ENCODE measurements at regions not wholly inside any gene's neighbourhood (a gene's known extent, or its start where the extent isn't known, plus 50 kb on each side); places are given as distances from the start of the nearest gene placed in this dataset.

DNA sequence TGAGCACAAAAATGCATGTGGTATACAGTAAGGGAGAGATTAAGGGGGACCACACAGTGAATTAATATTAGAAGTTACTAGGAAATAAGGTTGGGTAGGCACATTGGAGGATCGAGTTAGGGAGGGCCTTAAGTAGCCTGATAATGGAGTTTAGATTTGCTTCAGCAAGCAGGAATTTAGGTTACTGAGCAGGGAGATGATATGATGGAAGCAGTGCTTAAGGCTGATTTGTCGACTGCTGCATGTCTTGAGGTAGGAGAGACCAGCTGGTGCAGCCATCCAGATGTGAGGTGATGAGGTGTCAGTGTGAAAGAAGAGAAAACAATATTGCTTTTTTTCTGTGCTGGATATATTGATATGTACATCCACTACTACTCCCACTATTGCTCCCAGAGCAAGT is 55.2 kb upstream of the ACTBL2 start:
- TF ChIP-seq POLR2AphosphoS5 (IDR thresholded peaks at IDR 0.05) (no peak), POLR2A (IDR thresholded peaks at IDR 0.05) (no peak)
- TF ChIP-seq, protein P1, sequence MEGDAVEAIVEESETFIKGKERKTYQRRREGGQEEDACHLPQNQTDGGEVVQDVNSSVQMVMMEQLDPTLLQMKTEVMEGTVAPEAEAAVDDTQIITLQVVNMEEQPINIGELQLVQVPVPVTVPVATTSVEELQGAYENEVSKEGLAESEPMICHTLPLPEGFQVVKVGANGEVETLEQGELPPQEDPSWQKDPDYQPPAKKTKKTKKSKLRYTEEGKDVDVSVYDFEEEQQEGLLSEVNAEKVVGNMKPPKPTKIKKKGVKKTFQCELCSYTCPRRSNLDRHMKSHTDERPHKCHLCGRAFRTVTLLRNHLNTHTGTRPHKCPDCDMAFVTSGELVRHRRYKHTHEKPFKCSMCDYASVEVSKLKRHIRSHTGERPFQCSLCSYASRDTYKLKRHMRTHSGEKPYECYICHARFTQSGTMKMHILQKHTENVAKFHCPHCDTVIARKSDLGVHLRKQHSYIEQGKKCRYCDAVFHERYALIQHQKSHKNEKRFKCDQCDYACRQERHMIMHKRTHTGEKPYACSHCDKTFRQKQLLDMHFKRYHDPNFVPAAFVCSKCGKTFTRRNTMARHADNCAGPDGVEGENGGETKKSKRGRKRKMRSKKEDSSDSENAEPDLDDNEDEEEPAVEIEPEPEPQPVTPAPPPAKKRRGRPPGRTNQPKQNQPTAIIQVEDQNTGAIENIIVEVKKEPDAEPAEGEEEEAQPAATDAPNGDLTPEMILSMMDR (IDR thresholded peaks at IDR 0.05): no peak
- intact Hi-C loops (cut with DNase I; ENCODE audit: low total_unique reads): no loop called here
- no peak for DNase-seq (ENCODE audit: low spot score in 2 of 2)

DNA sequence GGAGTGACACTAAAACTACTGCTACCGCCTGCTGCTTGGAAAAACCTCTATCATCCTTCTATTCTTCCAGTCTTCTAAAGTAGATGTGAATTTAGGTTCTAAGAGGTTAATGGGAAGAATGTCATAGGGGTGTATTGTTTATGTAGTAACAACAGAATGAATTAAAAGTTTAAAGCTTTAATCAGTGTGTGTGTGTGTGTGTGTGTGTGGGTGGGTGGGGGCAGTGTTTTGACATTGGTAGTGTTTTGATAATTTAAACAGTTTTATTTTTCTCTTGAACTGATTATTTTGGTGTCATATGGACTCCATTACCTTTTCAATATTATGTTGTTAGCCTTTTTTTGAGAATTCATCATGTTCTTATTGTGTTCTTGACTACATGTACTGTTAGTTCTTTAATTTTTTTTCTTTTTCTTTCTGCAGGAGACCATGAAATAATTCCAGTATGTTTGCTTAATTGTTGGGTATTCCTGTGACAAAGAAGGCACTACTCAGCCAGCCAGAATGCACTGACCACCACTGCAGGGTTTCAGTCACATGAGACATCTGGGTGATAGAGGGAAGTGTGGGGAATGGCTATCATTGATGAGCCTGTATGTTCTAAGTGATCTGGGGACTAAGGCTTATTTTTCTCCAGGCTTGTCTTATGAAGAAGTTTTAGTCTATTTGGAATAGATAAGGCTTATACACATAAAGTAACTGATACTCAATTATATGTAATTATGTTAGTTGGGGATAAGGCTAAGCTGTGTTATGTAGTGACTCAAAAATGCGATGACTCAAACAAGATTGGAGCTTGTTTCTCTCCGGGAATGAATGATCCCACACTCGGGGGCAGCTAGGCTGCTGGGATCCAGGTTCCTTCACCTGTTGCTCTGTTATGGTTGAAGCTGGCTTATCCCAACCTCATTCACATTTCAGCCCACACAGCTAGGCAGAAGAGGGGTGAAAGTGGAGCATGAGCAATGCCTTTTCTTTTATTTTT is 50.2 kb upstream of the ACTBL2 start:
- intact Hi-C loops (cut with DNase I; ENCODE audit: low total_unique reads): no loop called here
- no peaks in the 10 kb centered on the region for H3K36me3 ChIP-seq
- H3K27me3 ChIP-seq: no peaks in the 10 kb centered on the region
- H3K27ac ChIP-seq: no peak overlapping the region
- no peak for DNase-seq (ENCODE audit: low spot score in 2 of 2)
- no peak overlapping the region for H3K4me3 ChIP-seq
- H3K4me1 ChIP-seq: no peaks in the 10 kb centered on the region
- no peaks in the 10 kb centered on the region for H3K9me3 ChIP-seq
- TF ChIP-seq POLR2AphosphoS5 (IDR thresholded peaks at IDR 0.05) (no peak), POLR2A (IDR thresholded peaks at IDR 0.05) (no peak)
- TF ChIP-seq, protein P1 (IDR thresholded peaks at IDR 0.05): no peak

More for the DNA sequence above, 55.2 kb upstream of the ACTBL2 start:
- H3K27me3 ChIP-seq: no peaks in the 10 kb centered on the region
- no peaks in the 10 kb centered on the region for H3K36me3 ChIP-seq
- no peaks in the 10 kb centered on the region for H3K4me1 ChIP-seq
- H3K4me3 ChIP-seq: no peak overlapping the region
- H3K27ac ChIP-seq: no peak overlapping the region
- no peaks in the 10 kb centered on the region for H3K9me3 ChIP-seq

Data from breast epithelium (tissue), 4 donors.